ENCODE measurements at regions not wholly inside any gene's neighbourhood (a gene's known extent, or its start where the extent isn't known, plus 50 kb on each side); places are given as distances from the start of the nearest gene placed in this dataset.

GRCh38 chr1:238451781-238452310, 561.1 kb upstream of the ZP4 start:
- ATAC-seq: no peak
- TF ChIP-seq OSR1 (CRISPR knock-in tag; IDR thresholded peaks at IDR 0.05): no peak
- 0 out of 2 replicates have a peak, but pooled peaks have one; percentile 47 for TF ChIP-seq TCF4 (CRISPR knock-in tag; IDR thresholded peaks at IDR 0.05; ENCODE audit: borderline replicate concordance)

- peak; percentile 54; the same call in 2 of the 3 replicates for ATAC-seq
These were observed 560.3 kb upstream of the ZP4 start for GRCh38 chr1:238450976-238451375.

GRCh38 chr1:238443687-238444086, 553.0 kb upstream of the ZP4 start:
- no peak for ATAC-seq
- TF ChIP-seq BACH2 (CRISPR knock-in tag; IDR thresholded peaks at IDR 0.05; ENCODE audit: borderline replicate concordance): no peak
- no peak for TF ChIP-seq ZFP30 (CRISPR knock-in tag; IDR thresholded peaks at IDR 0.05)
- no peak for TF ChIP-seq CSRNP3 (CRISPR knock-in tag; IDR thresholded peaks at IDR 0.05)
- TF ChIP-seq ARNTL (CRISPR knock-in tag; IDR thresholded peaks at IDR 0.05; ENCODE audit: borderline replicate concordance, low read depth): no peak
- no peak for TF ChIP-seq CREB5 (CRISPR knock-in tag; IDR thresholded peaks at IDR 0.05; ENCODE audit: low read depth)
- no peak for TF ChIP-seq RARB (CRISPR knock-in tag; IDR thresholded peaks at IDR 0.05)

More at GRCh38 chr1:238450976-238451375, 560.3 kb upstream of the ZP4 start:
- TF ChIP-seq POU6F1 (CRISPR knock-in tag; IDR thresholded peaks at IDR 0.05; ENCODE audit: borderline replicate concordance, low read depth) (no peak), RARB (CRISPR knock-in tag; IDR thresholded peaks at IDR 0.05) (no peak), ZNF8 (CRISPR knock-in tag; IDR thresholded peaks at IDR 0.05) (no peak), CSDC2 (CRISPR knock-in tag; IDR thresholded peaks at IDR 0.05) (no peak), TCF4 (CRISPR knock-in tag; IDR thresholded peaks at IDR 0.05; ENCODE audit: borderline replicate concordance) (no peak), TOX (CRISPR knock-in tag; IDR thresholded peaks at IDR 0.05; ENCODE audit: borderline replicate concordance) (0 out of 2 replicates have a peak, but pooled peaks have one; percentile 11)

GRCh38 chr1:238439511-238439910, 548.8 kb upstream of the ZP4 start:
- no peak for TF ChIP-seq PATZ1 (CRISPR knock-in tag; IDR thresholded peaks at IDR 0.05; ENCODE audit: borderline replicate concordance)
- no peak for TF ChIP-seq PPARA (CRISPR knock-in tag; IDR thresholded peaks at IDR 0.05; ENCODE audit: borderline replicate concordance)
- TF ChIP-seq CSDC2 (CRISPR knock-in tag; IDR thresholded peaks at IDR 0.05): no peak
- no peak for TF ChIP-seq SNAI2 (CRISPR knock-in tag; IDR thresholded peaks at IDR 0.05)
- no peak for TF ChIP-seq ZNF565 (CRISPR knock-in tag; conservative IDR thresholded peaks at IDR 0.05; ENCODE audit: low read depth)
- TF ChIP-seq RARB (CRISPR knock-in tag; IDR thresholded peaks at IDR 0.05): no peak
- no peak for TF ChIP-seq BACH2 (CRISPR knock-in tag; IDR thresholded peaks at IDR 0.05; ENCODE audit: borderline replicate concordance)
- no peak for TF ChIP-seq TCF4 (CRISPR knock-in tag; IDR thresholded peaks at IDR 0.05; ENCODE audit: borderline replicate concordance)
- TF ChIP-seq ARNTL (CRISPR knock-in tag; IDR thresholded peaks at IDR 0.05; ENCODE audit: borderline replicate concordance, low read depth): no peak
- TF ChIP-seq ZNF70 (CRISPR knock-in tag; IDR thresholded peaks at IDR 0.05): no peak
- TF ChIP-seq POU6F1 (CRISPR knock-in tag; IDR thresholded peaks at IDR 0.05; ENCODE audit: borderline replicate concordance, low read depth): no peak
- no peak for TF ChIP-seq OSR1 (CRISPR knock-in tag; IDR thresholded peaks at IDR 0.05)
- no peak for TF ChIP-seq GLIS3 (CRISPR knock-in tag; IDR thresholded peaks at IDR 0.05)
- TF ChIP-seq ZNF8 (CRISPR knock-in tag; IDR thresholded peaks at IDR 0.05): no peak
- TF ChIP-seq ISL1 (CRISPR knock-in tag; IDR thresholded peaks at IDR 0.05): no peak
- no peak for TF ChIP-seq ESRRG (CRISPR knock-in tag; IDR thresholded peaks at IDR 0.05)
- TF ChIP-seq TOX (CRISPR knock-in tag; IDR thresholded peaks at IDR 0.05; ENCODE audit: borderline replicate concordance): no peak
- no peak for ATAC-seq

All from SK-N-SH treated with all-trans-retinoic acid at 6 μM for 48 hours (cell line).